ENCODE measurements at regions not wholly inside any gene's neighbourhood (a gene's known extent, or its start where the extent isn't known, plus 50 kb on each side); places are given as distances from the start of the nearest gene placed in this dataset.
A peak's percentile ranks its signal among the peaks of the same experiment; 100 is the strongest.

DNA sequence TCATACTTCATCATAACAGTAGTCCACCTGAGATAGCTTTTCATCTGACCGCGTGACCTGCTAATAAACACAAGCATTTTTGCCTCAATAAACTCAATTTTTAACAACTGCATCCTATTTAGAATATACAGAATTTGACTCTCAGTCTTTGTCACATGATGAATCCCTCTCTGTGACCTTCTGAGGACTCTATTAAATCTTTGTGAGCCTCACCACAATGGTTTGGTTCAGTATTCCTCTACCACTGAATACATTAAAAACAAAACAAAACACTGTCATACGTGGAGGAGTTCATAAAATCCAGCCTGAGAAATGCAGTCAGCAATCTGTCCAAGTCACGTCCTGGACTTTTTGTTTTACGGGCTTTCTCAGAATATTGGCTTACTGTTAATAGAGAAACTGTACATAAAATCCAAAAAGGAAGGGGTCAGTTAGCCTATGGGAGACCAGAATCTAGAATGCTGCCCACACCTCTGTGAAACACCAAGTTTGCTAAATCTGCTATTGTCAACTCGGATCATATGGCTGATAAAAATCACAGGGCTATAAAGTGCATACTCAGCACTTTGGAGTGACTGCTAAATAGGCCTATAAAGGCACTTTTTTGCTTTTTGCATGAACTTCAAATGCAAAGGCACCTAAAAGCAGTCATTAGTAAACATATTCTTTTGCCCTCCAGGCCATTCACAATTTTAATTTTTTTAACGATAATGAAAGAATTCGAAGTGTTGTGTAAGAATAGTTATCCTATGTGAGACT lies 190.3 kb upstream of the HDDC2 start:
- no peak for DNase-seq (ENCODE audit: low read depth)

GRCh38 chr6:125498606-125499005 lies 196.8 kb upstream of the HDDC2 start:
- no peak for DNase-seq (ENCODE audit: low read depth)

DNA sequence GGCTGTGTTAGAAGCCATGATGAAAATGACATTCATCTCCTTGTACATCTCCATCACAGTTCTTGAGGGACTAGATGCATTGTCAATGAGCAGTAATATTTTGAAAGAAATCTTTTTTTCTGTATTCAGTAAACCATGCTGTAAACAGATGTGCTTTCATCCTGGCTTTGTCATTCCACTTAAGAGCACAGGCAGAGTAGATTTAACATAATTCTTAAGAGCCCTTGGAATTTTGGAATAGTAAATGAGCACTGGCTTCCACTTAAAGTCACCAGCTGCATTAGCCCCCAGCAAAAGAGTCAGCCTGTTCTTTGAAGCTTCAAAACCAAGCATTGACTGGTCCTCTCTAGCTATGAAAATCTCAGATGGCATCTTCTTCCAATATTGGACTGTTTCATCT lies 197.8 kb upstream of the HDDC2 start:
- DNase-seq (ENCODE audit: low read depth), result no peak

- DNase-seq (ENCODE audit: low read depth), result no peak
These were observed 201.4 kb upstream of the HDDC2 start for GRCh38 chr6:125503181-125503580.

- peak; percentile 34 for DNase-seq (ENCODE audit: low read depth)
These were observed 206.4 kb upstream of the HDDC2 start for GRCh38 chr6:125507987-125508655.

DNA sequence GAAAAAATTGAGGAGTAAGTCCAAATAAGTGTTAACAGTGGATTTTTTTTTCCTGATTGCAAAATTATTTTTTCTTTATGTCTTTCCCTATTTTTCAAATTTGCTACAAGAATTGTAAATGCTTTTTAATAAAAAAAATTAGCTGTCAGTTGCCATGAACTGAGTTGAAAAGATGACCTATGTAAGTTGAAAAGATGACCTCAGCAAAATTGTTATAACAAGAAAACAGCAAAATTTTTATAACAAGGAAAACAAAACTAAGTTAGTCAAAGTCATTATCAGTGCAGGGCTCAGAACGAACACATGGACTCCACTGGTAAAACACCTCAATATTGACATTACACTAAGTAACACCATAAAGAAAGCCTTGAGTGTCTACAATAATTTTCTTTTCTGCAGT lies 207.0 kb upstream of the HDDC2 start:
- no peak for DNase-seq (ENCODE audit: low read depth)

DNA sequence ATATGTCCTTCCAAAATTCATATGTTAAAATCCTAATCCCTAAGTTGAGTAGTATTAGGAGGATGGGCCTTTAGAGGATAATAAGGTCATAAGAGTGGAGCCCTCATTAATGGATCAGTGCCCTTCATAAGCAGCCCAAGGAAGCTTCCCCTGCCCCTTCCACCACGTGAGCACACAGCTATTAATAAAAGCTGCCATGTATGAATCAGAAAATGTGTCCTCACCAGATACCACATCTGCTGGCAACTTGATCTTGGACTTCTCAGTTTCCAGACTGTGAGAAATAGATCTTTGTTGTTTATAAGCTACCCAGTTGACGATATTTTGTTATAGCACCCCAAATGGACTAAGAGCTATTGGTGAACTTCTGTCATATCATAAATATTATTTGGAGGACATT lies 207.7 kb upstream of the HDDC2 start:
- DNase-seq (ENCODE audit: low read depth), result no peak

- no peak for DNase-seq (ENCODE audit: low read depth)
These were observed 208.6 kb upstream of the HDDC2 start for GRCh38 chr6:125510405-125510804.

GRCh38 chr6:125511809-125512396 lies 210.1 kb upstream of the HDDC2 start:
- DNase-seq (ENCODE audit: low read depth), result peak; percentile 18

GRCh38 chr6:125512621-125513020 lies 210.9 kb upstream of the HDDC2 start:
- DNase-seq (ENCODE audit: low read depth), result no peak

DNA sequence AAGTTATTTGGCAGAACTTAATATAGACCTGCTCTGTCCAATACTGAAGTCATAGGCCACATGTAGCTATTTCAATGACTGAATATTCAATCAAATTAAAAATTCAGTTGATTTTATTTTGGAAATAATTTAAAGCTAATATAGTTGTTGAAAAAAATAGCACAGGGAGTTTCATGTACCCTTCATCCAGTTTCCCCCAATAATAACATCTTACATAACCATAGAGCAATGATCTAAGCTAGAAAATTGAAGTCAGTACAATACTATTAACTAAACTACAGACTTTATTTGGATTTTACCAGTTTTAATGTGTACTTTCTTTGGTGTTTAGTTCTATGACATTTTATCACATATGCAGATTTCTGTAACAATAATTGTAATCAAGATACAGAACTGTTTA lies 212.2 kb upstream of the HDDC2 start:
- DNase-seq (ENCODE audit: low read depth), result no peak

DNA sequence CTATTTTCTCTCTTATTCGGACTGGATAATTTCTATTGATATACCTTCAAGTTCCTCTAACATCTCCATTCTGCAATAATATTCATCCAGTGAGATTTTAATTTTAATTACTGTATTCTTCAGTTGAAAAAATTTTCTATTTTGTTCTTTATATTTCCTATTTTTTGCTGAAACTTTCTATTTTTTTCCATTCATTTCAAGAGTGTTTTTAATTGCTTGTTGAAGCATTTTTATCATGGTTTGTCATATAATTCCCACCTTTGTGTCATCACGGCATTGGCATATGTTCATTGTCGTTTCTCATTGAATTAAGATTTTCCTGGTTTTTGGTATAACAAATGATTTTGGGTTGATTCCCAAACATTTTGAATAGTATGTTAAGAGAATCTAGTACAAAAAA lies 214.9 kb upstream of the HDDC2 start:
- no peak for DNase-seq (ENCODE audit: low read depth)

DNA sequence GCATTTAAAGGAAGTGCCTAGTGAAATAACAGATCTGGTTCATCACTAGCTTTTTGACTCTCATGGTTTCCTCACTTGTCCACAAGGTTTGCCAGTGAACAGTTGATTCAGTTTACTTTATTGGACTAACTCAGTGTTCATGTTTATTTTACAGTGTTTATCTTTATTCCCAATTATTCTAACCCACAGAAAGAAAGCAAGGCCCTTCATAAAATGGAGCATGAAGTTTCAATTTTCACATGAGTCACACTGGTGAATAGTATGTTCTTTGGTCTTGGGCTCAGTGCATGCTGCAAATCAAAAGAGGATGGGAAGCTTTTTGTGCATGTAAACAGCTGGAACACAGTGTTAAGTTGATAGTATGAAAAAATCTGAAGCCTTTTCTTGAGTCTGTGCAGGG lies 217.6 kb upstream of the HDDC2 start:
- DNase-seq (ENCODE audit: low read depth), result no peak

DNA sequence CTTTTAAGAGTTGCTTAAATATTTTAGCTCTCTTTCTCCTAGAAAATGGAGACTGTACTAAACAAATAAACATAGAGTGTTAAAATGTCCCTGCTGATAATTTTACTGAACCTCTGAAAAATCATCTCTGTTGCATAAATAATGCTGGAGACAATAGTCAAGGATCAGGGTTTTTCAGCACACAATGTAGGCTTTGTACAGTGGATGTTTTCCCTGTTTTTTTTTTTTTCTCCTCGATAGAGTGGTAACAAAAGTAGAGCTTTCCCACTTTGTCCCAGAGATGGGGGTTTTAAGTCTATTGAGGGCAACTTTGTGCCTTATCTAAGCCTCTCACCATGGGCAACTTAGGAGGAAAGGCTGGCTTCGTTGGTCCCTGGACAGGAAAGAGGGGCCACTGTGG lies 222.6 kb upstream of the HDDC2 start:
- no peak for DNase-seq (ENCODE audit: low read depth)

DNA sequence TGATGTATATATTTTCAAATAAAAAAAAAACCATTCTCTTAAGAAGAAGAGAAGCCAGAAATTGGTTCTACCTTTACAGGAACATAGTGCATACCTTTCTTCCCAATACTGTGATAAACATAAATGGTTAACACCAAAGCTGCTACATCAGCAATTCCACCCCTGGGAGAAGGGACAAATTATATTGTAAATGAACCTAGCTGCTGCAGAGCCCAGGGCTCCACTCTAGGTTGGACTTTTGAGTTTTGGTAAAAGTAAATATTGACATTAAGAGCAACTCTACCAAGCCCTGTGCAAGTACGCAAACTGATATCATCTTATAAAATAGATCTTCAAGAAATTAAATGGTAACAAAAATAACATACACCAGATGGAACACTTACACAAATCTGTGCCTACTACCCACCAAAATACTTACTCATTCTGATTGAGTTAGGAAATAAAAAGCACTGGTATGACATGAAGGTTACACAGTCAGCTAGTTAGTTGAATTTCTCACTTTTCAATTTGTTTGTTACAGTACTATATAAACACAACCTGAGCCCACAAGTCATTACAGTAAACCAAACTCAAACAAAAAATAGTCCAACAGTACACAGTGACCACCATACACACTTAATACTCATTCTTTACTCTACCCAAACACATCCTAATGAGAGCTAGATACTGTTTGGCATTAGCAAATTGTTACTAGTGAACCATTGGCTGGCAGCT lies 223.3 kb upstream of the HEY2 start:
- DNase-seq (ENCODE audit: low read depth), result no peak

- no peak for DNase-seq (ENCODE audit: low read depth)
These were observed 220.8 kb upstream of the HEY2 start for GRCh38 chr6:125528621-125529041.

DNA sequence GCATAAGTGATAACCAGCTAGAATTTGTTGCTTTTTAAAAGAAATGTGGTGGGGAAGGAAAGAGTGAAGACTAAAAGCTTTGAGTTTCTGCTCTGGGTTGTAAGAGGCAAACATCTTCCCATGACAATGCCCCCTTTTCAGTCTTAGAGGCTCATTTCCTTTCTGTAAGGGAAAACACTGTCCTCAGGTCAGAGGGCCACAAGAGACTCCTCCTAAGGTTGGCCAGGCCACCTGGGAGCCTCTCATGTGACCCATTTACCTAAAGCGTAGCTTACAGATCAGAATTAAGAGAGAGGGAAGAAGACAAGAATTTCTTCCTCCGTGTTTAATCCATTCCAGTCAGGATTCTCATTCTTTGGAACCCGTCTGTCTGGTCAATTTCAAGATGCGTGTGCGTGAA lies 220.4 kb upstream of the HEY2 start:
- DNase-seq (ENCODE audit: low read depth), result no peak

DNA sequence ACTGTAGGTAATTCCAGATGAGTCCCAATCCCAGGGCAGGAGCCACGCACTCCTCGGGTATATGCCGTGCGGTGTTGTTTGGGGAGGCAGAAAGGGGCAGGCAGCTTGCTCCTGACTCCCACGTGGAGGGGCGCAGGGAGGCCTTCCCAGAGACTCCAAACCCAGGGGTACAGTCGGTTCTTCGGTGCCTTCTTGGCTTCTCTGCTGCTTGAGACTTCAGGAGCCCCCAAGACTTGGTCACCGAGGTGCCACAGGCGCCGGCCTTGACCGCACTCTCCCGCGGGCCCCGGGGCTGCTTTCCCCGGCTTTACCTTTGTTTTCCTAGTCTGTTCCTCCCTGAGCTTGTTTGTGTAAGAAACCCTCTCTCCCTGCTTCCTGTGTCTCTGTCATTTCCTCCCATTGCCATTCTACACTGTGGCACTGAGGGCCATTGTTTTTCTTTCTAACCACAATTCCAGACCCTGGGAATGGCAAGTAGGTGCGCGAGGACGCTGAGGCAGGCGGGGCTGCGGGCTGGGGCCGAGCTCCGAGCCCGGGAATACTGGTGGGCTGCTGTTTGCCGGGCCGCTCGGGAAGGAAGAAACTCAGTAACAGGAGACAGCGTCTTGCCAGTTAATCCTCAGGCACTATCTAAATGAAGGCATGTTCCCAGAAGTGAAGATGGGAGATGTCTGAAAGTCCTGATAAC lies 215.6 kb upstream of the HEY2 start:
- DNase-seq (ENCODE audit: low read depth), result no peak

DNA sequence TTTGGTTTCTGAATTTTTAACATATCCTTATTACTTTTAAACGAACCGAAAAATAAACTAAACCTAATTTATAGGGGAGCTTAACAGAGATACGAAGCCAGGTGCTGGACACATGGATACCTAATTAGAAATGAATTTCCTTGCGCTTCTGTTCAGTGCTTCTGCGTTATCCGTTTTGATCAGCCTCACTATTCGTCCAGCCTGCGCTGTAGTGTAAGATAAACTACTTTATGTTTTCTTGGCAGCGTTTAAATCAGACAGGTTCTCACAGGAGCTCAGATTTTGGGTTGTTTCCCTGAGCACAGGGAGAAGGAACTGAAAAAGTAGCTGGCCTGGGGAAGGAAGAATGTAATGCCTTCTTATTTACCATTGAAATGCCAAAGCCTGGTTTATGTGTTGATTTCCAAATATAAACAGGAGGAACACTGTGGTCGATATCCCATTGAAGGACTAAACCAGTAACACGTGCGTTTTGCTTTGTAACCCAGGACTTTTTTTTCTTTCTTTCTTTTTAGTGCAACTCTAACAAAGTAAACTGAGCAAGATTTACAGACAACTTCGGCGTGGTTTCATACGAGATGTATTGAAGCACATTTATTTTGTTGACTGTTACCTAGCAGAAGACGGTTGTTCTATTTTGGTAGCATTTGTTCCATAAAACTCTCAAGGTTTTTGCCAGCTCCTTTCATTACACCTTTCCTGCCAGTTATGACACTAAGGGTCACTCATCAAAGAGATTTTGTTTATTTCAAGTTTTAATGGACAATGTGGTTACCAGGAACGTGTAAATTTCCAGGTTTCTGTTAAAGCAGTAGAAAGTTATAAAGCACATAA lies 214.8 kb upstream of the HEY2 start:
- no peak for DNase-seq (ENCODE audit: low read depth)

GRCh38 chr6:125537090-125537489 lies 212.3 kb upstream of the HEY2 start:
- no peak for DNase-seq (ENCODE audit: low read depth)

DNA sequence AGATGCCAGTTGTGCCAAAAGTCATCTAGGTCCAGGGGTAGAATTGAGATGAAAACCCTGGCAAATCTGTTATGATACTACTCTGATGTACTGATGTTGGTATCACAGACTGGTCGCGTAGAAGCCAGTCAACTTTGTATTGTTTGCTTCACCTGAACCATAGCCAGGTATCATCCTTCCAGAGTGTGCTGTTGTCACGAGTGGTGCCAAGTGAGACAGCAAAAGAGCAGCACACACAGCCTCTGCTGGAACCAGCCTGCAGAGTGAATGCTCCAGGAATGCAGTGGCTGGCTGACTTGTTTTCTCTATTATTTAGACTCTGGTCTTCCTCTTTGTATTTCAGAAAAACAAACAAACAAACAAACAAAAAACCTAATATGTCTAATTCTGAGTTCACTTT lies 209.5 kb upstream of the HEY2 start:
- DNase-seq (ENCODE audit: low read depth), result no peak

Data from iris pigment epithelial cell (primary cell).